GM18873 (cell line): ENCODE measurements at regions not wholly inside any gene's neighbourhood (a gene's known extent, or its start where the extent isn't known, plus 50 kb on each side); places are given as distances from the start of the nearest gene placed in this dataset.
A peak's percentile ranks its signal among the peaks of the same experiment; 100 is the strongest.
"Not testable (repeated sequence)": the region's sequence is repeated elsewhere in the genome, so short reads cannot be mapped to it uniquely, and the experiment has no call there.

Experiments
- ATAC-seq: cut with Tn5 transposase; IDR thresholded peaks from one replicate; pipeline ENCODE4 v1.9.1; 2021; ENCODE audit warnings: mild to moderate bottlenecking, moderate library complexity, moderate number of reproducible peaks; ENCODE audit not compliant: unreplicated experiment, low FRiP score

DNA sequence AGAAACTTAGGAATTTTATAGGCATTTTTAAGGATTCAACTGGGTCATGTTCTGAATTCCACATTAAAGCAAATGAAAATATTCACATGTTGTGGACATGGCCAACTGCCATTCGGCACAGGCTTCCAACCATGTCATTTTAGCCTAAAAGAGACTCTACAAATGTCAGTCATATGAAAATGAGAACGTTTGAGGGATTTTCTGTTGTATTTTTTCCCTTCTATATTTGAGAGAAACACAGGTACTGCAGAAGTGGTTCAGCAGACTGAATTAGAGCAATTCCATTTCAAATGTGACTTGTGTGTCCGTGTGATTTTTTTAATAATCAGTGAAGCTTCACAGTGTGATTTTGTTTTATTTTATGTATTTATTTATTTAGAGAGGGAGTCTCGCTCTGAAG, 124.3 kb downstream of the TP53TG3F start:
- ATAC-seq: not testable (repeated sequence)

DNA sequence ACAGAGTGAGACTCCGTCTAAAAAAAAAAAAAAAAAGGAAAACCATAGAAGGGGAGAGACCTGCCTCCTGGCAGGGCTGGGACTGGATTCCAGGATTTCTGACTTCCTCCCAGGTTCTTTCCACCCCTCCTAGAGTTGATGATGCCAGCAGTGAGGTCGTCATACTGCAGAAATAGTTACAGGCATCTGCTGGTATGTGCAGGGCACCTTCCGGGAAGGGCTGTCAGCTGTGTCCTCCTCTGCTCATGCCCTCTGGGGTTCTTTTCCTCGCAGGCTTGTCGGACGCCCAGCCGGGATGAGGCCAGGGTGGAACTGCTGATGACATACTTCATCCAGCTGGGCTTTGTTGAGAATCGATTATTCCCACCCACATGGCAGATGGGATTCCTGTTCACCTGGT, 129.2 kb downstream of the TP53TG3F start:
- not testable (repeated sequence) for ATAC-seq

DNA sequence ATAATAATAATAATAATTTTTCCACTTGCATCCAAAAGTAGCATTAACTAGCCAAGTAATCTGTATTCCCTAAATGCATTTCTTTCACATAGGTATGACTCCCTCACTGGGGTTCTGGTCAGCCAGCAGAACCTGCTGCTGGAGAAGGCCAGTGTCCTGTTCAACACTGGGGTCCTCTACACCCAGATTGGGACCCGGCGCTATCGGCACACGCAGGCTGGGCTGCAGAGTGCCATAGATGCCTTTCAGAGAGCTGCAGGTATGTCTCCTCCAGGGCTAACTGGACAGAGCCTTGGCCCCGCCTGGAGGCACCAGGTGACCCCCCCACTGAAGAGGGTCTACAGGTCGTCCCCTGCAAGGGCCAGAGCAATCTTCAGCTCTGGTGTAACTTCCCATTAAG, 133.9 kb downstream of the TP53TG3F start:
- ATAC-seq: not testable (repeated sequence)

DNA sequence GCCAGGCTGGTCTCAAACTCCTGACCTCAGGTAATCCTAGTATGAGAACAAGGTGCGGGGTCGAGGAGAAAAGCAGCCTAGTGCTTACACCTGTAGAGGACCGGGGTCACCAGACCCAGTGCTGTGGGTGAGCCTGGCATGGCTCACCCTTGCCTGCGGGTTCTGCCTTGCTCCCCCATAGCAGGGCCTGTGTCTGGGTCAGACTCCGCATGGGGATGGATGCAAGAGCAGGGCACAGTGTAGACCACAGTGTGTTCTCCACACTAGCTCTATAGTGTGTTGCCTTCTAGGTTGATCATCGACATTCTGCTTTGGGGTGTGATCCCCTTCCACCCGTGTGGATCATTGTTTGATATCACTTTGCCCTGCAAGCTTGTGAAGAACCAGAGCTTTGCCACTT, 135.7 kb downstream of the TP53TG3F start:
- ATAC-seq: not testable (repeated sequence)

DNA sequence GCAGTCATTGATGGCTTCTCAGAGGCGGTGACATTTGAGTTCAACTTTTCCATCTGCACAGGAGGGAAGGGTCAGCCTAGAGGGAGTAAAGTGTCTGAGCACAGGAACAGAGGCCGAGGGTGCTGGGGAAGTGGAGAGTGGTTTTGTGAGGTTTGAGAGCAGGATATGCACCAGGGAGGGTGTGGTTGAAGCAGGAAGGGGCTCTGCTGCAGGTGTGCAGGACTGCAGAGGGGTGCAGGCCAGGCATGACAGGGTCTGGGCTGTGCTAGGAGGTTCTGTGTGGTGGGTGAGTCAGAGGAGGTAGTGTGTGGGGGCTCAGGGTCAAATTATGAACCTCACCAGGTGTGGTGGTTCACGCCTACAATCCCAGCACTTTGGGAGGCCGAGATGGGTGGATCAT, 141.6 kb downstream of the TP53TG3F start:
- not testable (repeated sequence) for ATAC-seq

DNA sequence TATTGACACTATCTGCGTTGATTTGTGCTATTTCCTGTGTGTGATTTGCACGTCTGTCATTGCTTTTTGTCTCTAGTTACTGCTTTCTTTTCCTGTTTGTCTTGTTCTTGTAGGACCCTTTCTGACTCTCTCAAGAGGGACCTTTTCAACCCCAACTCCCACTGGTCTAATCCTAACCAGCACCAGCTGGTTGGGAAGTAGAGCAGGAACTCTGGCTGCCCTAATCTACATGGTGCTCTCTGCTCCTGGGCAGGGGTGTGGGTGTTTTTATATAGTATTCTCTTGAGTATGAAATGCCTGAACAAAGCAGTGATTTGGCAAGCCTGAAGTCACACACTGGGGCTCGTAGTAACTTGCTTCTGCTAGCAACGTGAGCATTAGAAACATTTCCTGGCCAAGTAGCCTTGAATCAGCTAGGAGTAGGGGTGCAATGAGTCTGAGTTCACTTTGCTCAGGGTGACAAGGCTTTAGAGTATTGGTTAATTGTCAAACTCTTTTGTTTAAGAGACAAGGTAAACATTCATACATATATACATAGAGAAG, 164.2 kb downstream of the TP53TG3F start:
- not testable (repeated sequence) for ATAC-seq

DNA sequence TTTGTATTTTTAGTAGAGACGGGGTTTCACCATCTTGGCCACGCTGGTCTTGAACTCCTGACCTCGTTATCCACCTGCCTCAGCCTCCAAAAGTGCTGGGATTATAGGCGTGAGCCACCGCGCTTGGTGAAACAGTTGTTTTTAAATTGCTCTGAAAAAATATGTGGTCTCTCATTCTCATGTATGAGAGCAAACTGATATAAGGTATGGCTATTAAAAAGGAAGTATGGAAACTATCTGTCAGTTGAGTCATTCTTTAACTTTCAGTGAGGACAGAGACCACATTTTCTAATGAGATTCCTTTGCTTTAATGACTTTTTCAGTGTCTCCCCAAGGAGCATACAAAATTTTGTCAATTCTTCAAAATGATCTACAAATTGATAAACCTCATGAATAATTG, 169.5 kb downstream of the TP53TG3F start:
- not testable (repeated sequence) for ATAC-seq

DNA sequence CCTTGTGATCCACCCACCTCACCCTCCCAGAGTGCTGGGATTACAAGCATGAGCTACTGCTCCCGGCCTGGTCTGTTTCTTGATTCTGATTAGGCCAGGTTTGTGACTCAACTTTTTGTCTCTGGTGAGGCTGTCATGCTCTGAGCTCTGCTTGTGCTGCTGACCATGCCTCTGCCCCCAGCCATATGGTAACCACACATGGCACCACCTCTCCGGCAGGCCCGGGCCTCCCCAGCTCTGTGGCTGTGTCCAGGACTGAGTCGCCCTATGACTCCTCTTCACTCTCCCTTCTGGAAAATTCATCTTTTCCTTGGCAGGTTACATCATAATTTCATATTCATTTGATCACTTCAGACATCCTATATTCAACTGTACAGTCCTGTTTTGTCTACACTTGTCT, 172.3 kb downstream of the TP53TG3F start:
- not testable (repeated sequence) for ATAC-seq

DNA sequence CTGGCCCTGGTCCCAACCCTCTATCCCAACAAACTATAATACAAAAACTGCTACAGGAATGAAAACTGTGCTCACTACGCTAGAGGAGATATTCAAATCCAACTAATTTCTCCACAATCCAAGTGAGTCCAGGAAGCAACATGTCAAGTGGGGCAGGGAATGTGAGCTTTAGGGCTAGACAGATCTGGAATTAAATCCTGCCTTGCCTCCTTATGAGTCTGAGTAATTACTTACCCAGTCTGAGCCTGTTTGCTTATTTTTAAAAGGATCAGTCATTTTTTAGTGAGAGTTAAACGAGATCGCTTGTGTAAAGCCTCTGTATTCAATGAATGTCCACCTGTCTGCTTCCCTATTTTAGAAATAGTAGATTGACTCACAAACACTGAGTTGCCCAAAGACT, 174.6 kb downstream of the TP53TG3F start:
- ATAC-seq: not testable (repeated sequence)

DNA sequence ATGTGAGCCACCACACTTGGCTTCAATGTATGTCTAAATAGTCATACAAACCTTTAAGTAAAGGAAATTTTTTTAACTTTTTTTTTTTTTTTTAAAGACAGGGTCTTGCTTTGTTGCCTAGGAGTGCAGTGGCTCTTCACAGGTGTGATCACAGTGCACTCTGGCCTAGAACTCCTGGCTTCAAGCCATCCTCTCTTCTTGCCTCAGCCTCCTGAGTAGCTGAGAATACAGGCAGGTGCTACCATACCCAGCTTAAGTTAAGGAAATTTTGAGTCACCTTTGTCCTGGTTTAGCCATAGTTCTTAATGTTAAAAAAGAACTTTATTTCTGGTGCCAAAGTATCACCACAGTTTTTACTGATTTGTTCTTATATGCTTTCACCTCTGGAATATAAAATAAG, 177.3 kb downstream of the TP53TG3F start:
- not testable (repeated sequence) for ATAC-seq

DNA sequence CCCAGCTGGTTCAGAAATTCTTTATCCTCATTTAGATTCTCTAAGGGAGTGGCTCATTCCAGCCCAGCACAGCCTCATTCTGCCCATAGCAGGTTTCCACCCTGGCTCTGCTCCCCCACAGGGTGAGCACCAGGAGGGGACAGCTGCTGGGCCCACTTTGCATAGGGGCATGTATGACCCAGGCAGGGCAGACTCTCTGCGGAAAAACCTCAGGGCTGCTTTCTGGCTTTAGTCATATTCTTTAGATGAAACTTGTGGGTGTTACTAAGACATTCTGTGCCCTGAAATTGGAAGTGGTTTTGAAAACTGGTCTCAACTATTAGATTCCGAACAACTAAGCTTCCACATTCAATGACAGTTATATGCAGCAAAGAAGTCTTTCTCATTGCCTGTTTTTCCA, 183.9 kb downstream of the TP53TG3F start:
- peak; percentile 85 for ATAC-seq

DNA sequence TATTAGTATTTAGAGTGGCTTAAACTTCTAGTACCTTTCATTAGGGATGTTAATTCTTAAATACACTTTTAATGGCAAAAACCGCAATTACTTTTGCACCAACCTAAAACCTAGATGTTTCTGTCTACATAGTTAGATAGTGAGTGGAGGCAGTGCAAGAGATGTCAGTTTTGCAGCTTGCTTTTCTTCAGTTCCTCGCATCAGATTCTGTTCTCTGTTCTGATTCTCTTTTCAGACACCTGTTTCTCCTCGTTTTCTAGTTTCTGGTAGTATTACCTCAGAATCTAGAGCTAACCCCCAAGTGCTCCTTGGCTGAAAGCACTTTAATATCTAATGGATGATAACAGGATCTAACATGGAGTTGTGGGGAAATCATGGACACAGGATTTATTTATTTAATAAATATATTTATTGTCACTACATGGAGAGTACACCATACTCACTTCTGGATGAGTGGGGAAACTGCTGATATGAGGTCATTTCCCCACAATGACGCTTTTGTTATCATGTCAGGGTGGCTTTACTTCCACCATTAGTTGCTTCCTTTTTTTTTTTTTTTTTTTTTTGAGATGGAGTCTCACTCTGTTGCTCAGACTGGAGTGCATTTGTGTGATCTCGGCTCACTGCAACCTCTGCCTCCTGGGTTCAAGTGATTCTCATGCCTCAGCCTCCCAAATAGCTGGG, 184.4 kb downstream of the TP53TG3F start:
- peak; percentile 43 for ATAC-seq

DNA sequence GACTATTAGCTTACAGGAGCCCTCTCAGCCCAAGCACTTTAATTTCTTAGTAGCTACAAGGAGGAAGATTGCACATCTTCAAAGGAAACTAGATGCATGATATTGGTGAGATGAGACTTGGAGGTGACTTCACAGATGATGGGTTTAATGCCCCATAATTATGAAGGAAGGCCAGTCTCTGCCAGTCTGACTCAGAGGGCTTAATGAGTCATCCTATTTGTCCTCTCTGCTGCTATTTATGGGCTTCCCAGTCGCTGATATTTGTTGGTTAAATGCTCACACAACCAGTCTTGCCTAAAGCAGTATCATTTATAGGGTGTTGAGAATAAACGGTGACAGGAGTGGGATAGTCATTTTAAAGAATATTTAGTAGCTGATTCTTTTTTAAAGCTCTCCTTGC, 187.0 kb downstream of the TP53TG3F start:
- ATAC-seq: not testable (repeated sequence)

DNA sequence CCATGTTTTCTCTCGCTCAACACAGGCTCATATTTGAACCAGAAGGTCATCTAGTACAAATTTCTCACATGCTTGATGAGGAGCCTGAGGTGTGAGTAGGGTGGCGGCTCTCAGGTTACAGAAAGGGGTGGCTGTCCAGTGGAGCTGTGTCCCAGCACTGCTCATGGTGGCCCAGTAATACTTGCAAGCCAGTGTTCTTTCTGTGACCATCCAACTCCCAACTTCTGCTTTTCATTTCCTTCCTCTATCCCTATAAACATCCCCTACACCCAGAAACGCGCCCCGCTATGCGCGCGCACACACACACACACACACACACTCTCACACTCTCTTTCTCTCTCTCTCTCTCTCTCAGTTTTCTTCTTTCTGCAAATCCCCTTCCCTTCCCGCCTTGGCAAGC, 196.3 kb downstream of the TP53TG3F start:
- ATAC-seq: not testable (repeated sequence)

DNA sequence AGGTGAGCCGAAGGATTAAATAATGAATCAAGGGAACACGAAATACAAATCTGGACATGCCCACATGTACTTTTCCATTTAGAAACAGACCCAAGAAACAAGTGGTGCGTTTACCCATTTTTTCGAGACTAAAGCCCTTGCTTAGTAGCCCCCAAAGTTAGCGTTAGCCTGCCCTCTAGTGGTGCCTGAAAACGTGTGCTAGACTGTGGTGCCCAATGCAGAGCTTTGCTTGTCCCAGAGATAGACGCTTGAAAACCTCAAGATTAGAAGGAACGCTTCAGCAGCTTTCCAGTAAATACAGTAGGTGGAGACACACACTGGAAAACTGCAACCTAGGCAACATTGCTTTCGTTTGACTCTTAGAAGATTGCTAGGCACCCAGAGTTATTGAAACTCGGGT, 197.0 kb downstream of the TP53TG3F start:
- peak; percentile 55 for ATAC-seq

DNA sequence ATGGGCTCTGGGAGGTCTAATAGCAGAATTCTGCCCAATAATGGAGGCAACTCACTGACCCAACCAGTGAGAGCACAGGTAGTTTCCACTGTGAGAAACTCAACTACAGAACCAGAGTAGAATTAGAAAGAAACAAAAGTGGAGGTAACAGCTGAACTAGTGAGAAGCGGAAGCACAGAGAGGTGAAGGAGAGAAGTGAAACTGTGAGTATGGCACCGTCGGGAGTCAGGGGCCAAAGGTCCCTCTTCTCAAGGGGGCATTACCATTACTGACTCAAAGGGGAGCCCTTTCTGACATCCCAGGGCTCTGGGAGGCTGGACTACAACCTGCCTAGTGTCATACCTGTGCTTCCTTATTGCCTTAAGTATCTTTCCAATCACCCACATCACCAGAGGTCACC, 198.3 kb downstream of the TP53TG3F start:
- ATAC-seq: peak; percentile 61

DNA sequence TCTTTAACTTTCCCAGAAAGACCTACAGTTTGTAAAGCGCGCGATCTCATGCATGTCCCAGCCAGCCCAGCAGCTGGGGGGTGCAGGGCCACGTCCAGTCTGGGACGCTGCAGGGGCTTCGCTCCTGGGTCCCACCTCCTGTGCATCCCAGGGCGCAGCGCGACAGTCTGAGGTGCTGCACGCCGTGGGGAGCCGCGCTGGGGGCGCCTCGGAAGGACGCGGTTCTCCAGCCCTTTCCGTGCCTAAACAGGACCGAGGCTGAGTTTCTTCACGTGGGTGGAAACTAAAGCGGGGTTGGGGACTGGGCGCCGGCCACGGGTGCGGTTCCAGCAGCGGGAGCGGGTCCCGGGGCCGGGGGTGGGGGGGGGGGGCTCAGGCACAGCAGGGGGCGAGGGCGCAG, 221.4 kb downstream of the TP53TG3F start:
- not testable (repeated sequence) for ATAC-seq

DNA sequence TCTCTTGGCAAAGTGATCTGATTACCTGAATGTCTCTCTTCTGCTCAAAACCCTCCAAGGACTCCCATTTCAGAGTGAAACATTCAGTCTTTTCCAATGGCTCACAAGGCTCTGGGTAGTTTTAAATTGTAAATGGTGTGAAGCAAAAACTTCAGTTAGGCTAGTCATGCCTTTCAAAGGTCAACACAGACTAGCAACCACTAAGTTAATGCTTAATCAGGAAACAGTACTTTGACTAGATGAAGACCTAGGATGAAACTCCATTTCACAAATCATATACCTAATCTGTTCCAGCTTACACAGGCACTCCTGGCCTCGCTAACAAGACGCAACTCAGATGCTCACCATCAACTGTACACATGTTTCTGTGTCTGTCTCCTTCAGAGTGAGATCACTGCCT, 240.9 kb downstream of the TP53TG3F start:
- not testable (repeated sequence) for ATAC-seq

DNA sequence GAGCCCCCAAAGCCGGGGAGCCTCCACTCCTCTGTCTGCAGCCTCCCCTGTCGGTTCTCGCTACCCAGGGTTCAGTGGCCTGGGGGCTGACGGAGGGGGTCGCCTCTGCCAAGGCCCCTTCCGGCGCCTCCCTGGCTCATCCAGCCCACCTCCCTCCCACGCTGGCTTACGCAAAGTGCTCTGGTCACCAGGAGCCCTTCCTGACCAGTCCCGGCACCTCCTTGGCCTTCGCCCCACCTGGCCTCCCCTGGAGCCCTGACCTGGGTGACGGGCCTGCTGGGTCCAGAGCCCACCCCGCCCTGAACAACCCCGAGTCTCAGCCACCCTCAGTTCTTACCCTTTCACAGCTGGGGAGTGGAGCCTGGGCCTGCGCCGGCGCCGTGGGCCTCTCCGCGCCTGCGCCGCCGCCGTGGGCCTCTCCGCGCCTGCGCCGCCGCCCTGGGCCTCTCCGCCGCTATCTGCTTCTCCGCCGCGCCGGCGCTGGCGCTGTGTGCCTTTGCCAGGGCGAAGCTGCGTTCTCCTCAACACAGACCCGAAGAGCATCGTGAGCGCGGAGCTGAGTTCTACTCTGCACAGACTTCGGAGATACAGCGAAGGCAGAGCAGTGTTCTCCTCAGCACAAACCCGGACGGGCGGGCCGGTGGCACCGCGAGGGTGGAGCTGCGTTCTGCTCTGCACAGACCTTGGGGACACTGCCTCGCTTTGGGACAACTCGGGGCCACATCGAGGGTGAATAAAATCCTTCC, 247.6 kb downstream of the TP53TG3F start:
- not testable (repeated sequence) for ATAC-seq

DNA sequence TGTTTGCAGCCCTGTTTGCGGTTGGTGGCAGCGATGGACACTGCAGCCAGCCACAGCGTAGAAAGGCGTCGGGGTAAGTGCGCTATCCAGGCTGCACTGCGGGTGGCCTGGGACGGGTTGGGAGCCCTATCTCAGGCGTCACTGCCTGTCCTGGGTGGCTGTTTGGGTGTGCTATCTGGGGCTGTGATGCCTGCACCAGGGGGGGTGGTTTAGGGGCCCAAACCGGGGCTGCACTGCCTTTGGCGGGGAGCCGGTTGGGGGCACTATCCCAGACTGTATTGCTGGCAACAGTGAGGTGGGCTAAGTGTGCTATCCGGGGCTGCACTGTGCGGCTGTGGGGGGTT, 248.2 kb downstream of the TP53TG3F start:
- not testable (repeated sequence) for ATAC-seq

DNA sequence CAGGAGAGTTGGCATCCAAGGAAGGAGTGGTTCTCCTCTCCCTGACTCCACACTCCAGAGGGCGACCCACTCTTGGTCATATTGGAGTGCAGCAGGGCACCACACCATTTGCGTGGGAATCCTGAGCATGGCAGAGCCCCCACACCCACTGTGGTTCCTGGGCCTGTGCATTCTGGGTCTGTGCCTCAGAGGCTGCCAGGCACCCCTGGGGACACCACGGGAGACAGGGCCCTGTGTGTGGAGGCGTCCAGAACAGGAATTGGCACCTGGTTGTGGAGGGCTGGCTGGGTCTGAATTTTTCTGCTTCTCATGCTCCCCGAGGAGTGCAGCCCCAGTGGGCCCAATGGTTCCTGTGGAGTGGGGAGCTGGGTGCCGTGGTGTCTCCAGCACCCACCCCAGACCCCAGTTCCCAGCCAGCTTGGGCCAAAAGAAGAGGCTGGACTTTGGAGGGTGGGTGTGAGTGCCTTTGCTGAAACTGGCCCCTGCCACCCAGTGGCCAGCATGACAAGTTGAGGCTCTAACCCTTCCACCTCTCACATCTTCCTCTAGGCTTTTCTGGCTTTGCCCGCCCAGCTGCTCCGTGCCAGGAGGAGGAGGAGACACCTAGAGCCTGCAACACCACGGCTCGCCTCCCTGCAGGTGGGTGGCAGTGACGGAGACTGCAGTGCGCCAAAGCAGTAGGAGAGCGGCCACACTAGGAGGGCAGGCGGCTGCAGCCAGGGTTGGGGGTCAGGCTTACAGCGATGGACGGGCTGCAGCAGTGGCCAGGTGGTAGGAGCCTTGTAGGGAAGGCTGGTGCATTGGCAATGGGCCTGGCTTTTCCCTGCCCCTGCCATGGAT, 250.7 kb downstream of the TP53TG3F start:
- ATAC-seq: not testable (repeated sequence)
